Keratinocyte (primary cell): ENCODE measurements at regions not wholly inside any gene's neighbourhood (a gene's known extent, or its start where the extent isn't known, plus 50 kb on each side); places are given as distances from the start of the nearest gene placed in this dataset.

ENCODE experiments used
- DNase-seq: peaks from one replicate; pipeline ENCODE4 v3.0.0-alpha.2; 2011; ENCODE audit warnings: low read depth, missing footprints, low spot score
- FAIRE-seq: peaks from 2 replicates; lab custom pipeline; 2011; peaks lifted over from hg19 to GRCh38; lab: Jason Lieb, UNC
- H2AFZ ChIP-seq: 2 replicates; pipeline ENCODE4 v1.6.0; 2012; ENCODE audit warnings: low read length, control low read depth, inconsistent platforms; ENCODE audit not compliant: control insufficient read depth
- H3K27ac ChIP-seq: 2 replicates; pipeline ENCODE4 v1.5.1; 2011; ENCODE audit warnings: low read length; ENCODE audit not compliant: control insufficient read depth, insufficient read depth
- H3K27me3 ChIP-seq: 3 replicates; pipeline ENCODE4 v1.6.0; 2011; ENCODE audit warnings: low read length; ENCODE audit not compliant: control insufficient read depth, insufficient read depth; ENCODE audit errors: extremely low read depth
- H3K36me3 ChIP-seq, 2 experiments: 2 replicates in 1 of 2; 3 replicates in 1 of 2; pipeline ENCODE4 v1.5.1; 2011; ENCODE audit warnings: low read length in 2 of 2, mild to moderate bottlenecking in 1 of 2; ENCODE audit not compliant: control insufficient read depth in 2 of 2, insufficient read depth in 2 of 2; ENCODE audit errors: extremely low read depth in 1 of 2
- H3K4me1 ChIP-seq: 3 replicates; pipeline ENCODE4 v1.5.1; 2011; ENCODE audit warnings: low read length; ENCODE audit not compliant: control insufficient read depth, insufficient read depth; ENCODE audit errors: extremely low read depth
- H3K4me2 ChIP-seq: 3 replicates; pipeline ENCODE4 v1.6.0; 2011; ENCODE audit warnings: low read depth, low read length; ENCODE audit not compliant: control insufficient read depth, insufficient read depth; ENCODE audit errors: extremely low read depth
- H3K4me3 ChIP-seq, 3 experiments: fragments of 200-600 bp in 1 of 3; sonication (generic) in 1 of 3; 2 replicates in 2 of 3; 3 replicates in 1 of 3; pipeline ENCODE4 v1.5.1; 2011 to 2016; ENCODE audit warnings: low read length in 3 of 3, mild to moderate bottlenecking in 3 of 3, control low read depth in 2 of 3, inconsistent platforms in 1 of 3, low read depth in 1 of 3, mixed read lengths in 1 of 3, mixed run types in 1 of 3, moderate library complexity in 1 of 3; ENCODE audit not compliant: control insufficient read depth in 2 of 3, insufficient read depth in 2 of 3; ENCODE audit errors: extremely low read depth in 1 of 3
- H3K79me2 ChIP-seq: 2 replicates; pipeline ENCODE4 v1.6.0; 2012; ENCODE audit warnings: low read length; ENCODE audit not compliant: control insufficient read depth, insufficient read depth
- H3K9ac ChIP-seq: 3 replicates; pipeline ENCODE4 v1.6.0; 2011; ENCODE audit warnings: low read length; ENCODE audit not compliant: control insufficient read depth, insufficient read depth; ENCODE audit errors: extremely low read depth
- H3K9me1 ChIP-seq: 3 replicates; pipeline ENCODE4 v1.6.0; 2011; ENCODE audit warnings: low read length; ENCODE audit not compliant: control insufficient read depth, insufficient read depth; ENCODE audit errors: extremely low read depth
- H3K9me3 ChIP-seq: 2 replicates; pipeline ENCODE4 v1.5.1; 2012; ENCODE audit warnings: low read depth, low read length; ENCODE audit not compliant: control insufficient read depth
- H4K20me1 ChIP-seq: 3 replicates; pipeline ENCODE4 v1.6.0; 2011; ENCODE audit warnings: low read length; ENCODE audit not compliant: control insufficient read depth, insufficient read depth; ENCODE audit errors: extremely low read depth
- CTCF ChIP-seq, 3 experiments: IDR thresholded peaks in 1 of 3; conservative IDR thresholded peaks in 1 of 3; optimal IDR thresholded peaks in 1 of 3; 2 replicates in 2 of 3; 3 replicates in 1 of 3; pipeline versions ENCODE3 to v1.5.1; 2011; ENCODE audit warnings: low read length in 3 of 3, mild to moderate bottlenecking in 3 of 3, moderate library complexity in 2 of 3, control low read depth in 1 of 3, inconsistent platforms in 1 of 3; ENCODE audit not compliant: insufficient read depth in 2 of 3; ENCODE audit errors: extremely low read depth in 1 of 3
- EZH2 ChIP-seq: IDR thresholded peaks from one replicate; pipeline ENCODE4 v1.6.1; 2012; ENCODE audit warnings: inconsistent platforms, mild to moderate bottlenecking, low read length, moderate library complexity
- dilution Hi-C: fragments of 300-500 bp; cut with MboI; formaldehyde crosslinking; loops from one replicate; pipeline ENCODE4 v1.7.0; 2020; ENCODE audit warnings: low sequenced_read_pairs; ENCODE audit not compliant: extremely low pct_ligation_motif_present
- small RNA-seq, 3 experiments: library from RNA; depleted of rRNA; stranded (forward); fragments of <200 nt; gene quantifications; one replicate each; pipeline ENCODE3, GENCODE V24; 2012; ENCODE audit warnings: low read depth in 3 of 3, low replicate concordance in 1 of 3; ENCODE audit not compliant: insufficient read length in 3 of 3

- H3K4me2 ChIP-seq, result no peak overlapping the region
- H2AFZ ChIP-seq, result no peak overlapping the region
- no peak for FAIRE-seq
- dilution Hi-C loops, result no loop called here
- H3K9me1 ChIP-seq, result no peaks in the 10 kb centered on the region
- H3K27ac ChIP-seq, result no peak overlapping the region
- H3K4me3 ChIP-seq, result no peak overlapping the region
- H4K20me1 ChIP-seq, result no peaks in the 10 kb centered on the region
- no peaks in the 10 kb centered on the region for H3K4me1 ChIP-seq
- no peaks in the 10 kb centered on the region for H3K79me2 ChIP-seq
- no peak for DNase-seq
- H3K27me3 ChIP-seq, result no peaks in the 10 kb centered on the region
- no peaks in the 10 kb centered on the region for H3K36me3 ChIP-seq
- no peaks in the 10 kb centered on the region for H3K9me3 ChIP-seq
- TF ChIP-seq EZH2 (no peak), CTCF (optimal IDR thresholded peaks at IDR 0.05 in 1 of 3, IDR thresholded peaks at IDR 0.05 in 1 of 3, conservative IDR thresholded peaks at IDR 0.05 in 1 of 3; ENCODE audit: extremely low read depth in 1 of 3, insufficient read depth in 2 of 3, low read length in 3 of 3) (no peak)
- no peak overlapping the region for H3K9ac ChIP-seq
Observed at GRCh38 chr4:184968366-184968765, 49.9 kb upstream of the HELT start.

Small RNA genes lying in the stretch of these regions (small RNA-seq; reads per million reads assigned to genes)
- gene MIR4455, result 0 reads per million in 3 experiments
